ENCODE measurements at regions not wholly inside any gene's neighbourhood (a gene's known extent, or its start where the extent isn't known, plus 50 kb on each side); places are given as distances from the start of the nearest gene placed in this dataset.

GRCh38 chr12:28063355-28063880 is 90.9 kb upstream of the PTHLH start:
- TF ChIP-seq, protein P1, sequence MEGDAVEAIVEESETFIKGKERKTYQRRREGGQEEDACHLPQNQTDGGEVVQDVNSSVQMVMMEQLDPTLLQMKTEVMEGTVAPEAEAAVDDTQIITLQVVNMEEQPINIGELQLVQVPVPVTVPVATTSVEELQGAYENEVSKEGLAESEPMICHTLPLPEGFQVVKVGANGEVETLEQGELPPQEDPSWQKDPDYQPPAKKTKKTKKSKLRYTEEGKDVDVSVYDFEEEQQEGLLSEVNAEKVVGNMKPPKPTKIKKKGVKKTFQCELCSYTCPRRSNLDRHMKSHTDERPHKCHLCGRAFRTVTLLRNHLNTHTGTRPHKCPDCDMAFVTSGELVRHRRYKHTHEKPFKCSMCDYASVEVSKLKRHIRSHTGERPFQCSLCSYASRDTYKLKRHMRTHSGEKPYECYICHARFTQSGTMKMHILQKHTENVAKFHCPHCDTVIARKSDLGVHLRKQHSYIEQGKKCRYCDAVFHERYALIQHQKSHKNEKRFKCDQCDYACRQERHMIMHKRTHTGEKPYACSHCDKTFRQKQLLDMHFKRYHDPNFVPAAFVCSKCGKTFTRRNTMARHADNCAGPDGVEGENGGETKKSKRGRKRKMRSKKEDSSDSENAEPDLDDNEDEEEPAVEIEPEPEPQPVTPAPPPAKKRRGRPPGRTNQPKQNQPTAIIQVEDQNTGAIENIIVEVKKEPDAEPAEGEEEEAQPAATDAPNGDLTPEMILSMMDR (IDR thresholded peaks at IDR 0.05; ENCODE audit: low read depth, low read length) = no peak
- no peak overlapping the region for H3K4me3 ChIP-seq (ENCODE audit: low read depth, low read length)

- no peak overlapping the region for H3K4me3 ChIP-seq (ENCODE audit: low read depth, low read length)
- TF ChIP-seq, protein P1 (IDR thresholded peaks at IDR 0.05; ENCODE audit: low read depth, low read length) = no peak
Measured at GRCh38 chr12:28065374-28065773, 92.8 kb upstream of the PTHLH start.

DNA sequence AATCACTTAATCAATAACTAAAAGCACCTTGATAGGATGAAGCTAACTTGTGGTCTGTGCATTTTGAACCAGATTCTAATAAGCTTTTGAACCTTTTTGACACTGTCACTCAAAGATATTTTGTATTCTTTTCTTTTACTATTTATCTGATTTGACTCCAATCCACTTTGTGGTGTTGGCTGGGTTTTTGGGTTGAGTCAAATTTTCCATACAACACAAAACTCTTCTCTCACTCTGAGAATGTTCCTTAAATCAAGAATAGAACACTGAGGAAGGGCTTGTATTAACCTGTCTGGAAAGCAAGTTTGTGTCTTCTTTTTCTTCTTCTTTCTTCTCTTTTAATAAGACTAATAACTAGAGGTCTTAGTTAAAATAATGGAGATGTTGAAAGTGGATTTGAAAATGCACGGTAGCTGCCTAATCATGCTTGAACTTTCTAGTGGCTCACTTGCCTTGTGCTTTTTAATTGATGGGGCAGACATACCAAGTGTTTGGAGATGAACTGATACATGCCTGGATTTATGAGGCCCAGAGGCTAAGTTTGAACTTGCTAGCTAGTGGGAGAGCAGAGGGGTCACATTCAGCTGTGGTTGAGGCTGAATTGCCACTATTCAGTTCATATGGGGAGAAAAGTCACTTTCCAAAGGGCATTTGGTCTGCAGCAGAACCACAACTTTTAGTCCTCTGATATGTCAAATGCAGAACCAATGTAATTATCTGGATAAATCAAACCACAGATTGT is 93.5 kb upstream of the PTHLH start:
- TF ChIP-seq, protein P1 (IDR thresholded peaks at IDR 0.05; ENCODE audit: low read depth, low read length) = no peak
- no peak overlapping the region for H3K4me3 ChIP-seq (ENCODE audit: low read depth, low read length)

DNA sequence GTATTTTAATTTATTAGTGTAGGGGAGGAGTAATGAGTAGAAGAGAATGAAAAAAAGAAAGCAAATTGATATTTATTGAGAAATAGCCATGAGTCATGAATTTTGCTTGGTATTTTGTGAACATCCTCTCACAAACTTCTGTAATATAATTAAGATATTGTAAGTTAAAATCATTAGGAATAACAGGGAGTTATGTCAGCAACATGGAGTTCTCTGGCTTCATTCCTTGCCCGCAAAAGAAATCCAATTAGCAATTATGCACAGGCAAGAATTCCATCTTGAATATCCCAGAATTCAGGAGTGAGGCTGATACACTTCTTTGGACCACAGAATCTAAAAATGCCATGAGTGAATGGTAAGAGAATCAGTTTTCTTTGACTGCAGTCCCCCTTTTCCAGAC is 94.3 kb upstream of the PTHLH start:
- no peak overlapping the region for H3K4me3 ChIP-seq (ENCODE audit: low read depth, low read length)
- TF ChIP-seq, protein P1 (IDR thresholded peaks at IDR 0.05; ENCODE audit: low read depth, low read length) = no peak

DNA sequence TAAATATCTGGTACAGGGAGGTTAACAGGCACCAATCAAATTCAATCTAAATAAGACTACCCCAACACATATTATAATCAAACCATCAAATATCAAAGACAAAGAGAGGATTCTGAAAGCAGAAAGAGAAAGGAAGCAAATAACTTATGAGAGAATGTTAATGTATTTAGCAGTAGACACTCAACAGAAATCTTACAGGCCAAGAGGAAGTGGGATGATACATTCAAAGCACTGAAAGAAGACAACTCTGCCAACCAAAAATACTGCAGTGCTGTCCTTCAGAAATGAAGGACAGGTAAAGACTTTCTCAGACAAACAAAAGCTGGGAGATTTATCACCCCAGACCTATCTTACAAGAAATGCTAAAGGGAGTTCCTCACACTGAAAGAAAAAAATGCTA is 95.9 kb upstream of the PTHLH start:
- TF ChIP-seq, protein P1 (IDR thresholded peaks at IDR 0.05; ENCODE audit: low read depth, low read length) = no peak

GRCh38 chr12:28079539-28079938 is 107.0 kb upstream of the PTHLH start:
- H3K4me3 ChIP-seq (ENCODE audit: low read depth, low read length) = no peak overlapping the region

More for the DNA sequence above, 95.9 kb upstream of the PTHLH start:
- no peak overlapping the region for H3K4me3 ChIP-seq (ENCODE audit: low read depth, low read length)

GRCh38 chr12:28082096-28082495 is 108.2 kb upstream of the CCDC91 start:
- H3K4me3 ChIP-seq (ENCODE audit: low read depth, low read length) = no peak overlapping the region
- TF ChIP-seq, protein P1 (IDR thresholded peaks at IDR 0.05; ENCODE audit: low read depth, low read length) = no peak

More at GRCh38 chr12:28079539-28079938, 107.0 kb upstream of the PTHLH start:
- TF ChIP-seq, protein P1 (IDR thresholded peaks at IDR 0.05; ENCODE audit: low read depth, low read length) = no peak

Data from WI38 (cell line).